ENCODE measurements at regions not wholly inside any gene's neighbourhood (a gene's known extent, or its start where the extent isn't known, plus 50 kb on each side); places are given as distances from the start of the nearest gene placed in this dataset.
A peak's percentile ranks its signal among the peaks of the same experiment; 100 is the strongest.

- Histone ChIP-seq H3K9me3 (ENCODE audit: low read length) (no peaks in the 10 kb centered on the region), H3K4me2 (ENCODE audit: low read depth, low read length) (no peak overlapping the region), H3K36me3 (replicated peaks in 1 of 2; ENCODE audit: control insufficient read depth in 1 of 2, insufficient read depth in 2 of 2, low read length in 2 of 2) (no peaks in the 10 kb centered on the region), H2AFZ (ENCODE audit: low read length) (no peak overlapping the region), H3K9ac (ENCODE audit: insufficient read depth, low read depth, low read length) (no peak overlapping the region), H3K27me3 (ENCODE audit: control insufficient read depth in 1 of 2, insufficient read depth in 2 of 2, low read length in 2 of 2) (0 out of 5 replicates have a peak, but pooled peaks cover 0 to 1% of the 10 kb centered on the region in 2 experiments), H3K4me1 (ENCODE audit: insufficient read depth, low read length) (no peaks in the 10 kb centered on the region), H3K4me3 (replicated peaks in 1 of 3; ENCODE audit: insufficient read depth in 1 of 3, low read depth in 2 of 3, low read length in 3 of 3) (no peak overlapping the region), H3K27ac (ENCODE audit: extremely low read length, insufficient read depth, low read length) (no peak overlapping the region), H3K79me2 (ENCODE audit: insufficient read depth, low read length) (no peaks in the 10 kb centered on the region), H4K20me1 (ENCODE audit: insufficient read depth, low read length) (no peaks in the 10 kb centered on the region)
- POLR2A ChIA-PET: no interaction called here
- no peak for FAIRE-seq
- no peak for DNase-seq (ENCODE audit: low spot score)
- TF ChIP-seq CENPT (CRISPR knock-in tag; IDR thresholded peaks at IDR 0.05; ENCODE audit: low read depth) (no peak), FOSL2 (CRISPR knock-in tag; IDR thresholded peaks at IDR 0.05) (no peak), GLMP (CRISPR knock-in tag; IDR thresholded peaks at IDR 0.05; ENCODE audit: borderline replicate concordance) (no peak)
- no peak for ATAC-seq
- intact Hi-C loops (cut with micrococcal nuclease; ENCODE audit: unreplicated experiment) (loop anchor here (1.0 kb wide), 1 partner anchor 282 kb away; no protein-coding TSS in a partner anchor), in situ Hi-C loops (cut with HindIII; ENCODE audit: extremely low pct_ligation_motif_present, low pct_unique_long_range_greater_than_20kb) (loop anchor here (5.0 kb wide), 1 partner anchor 284 kb away; no protein-coding TSS in a partner anchor)
- CTCF ChIA-PET (ENCODE audit: low intra/inter-chr PET ratio, low total read pairs): interaction anchor here (2.0 kb wide), 1 partner anchor 282 kb away, joined by 7 read pairs; no protein-coding TSS in a partner anchor
- 64% methylated on average over 6 of the region's 6 CpGs for WGBS (ENCODE audit: low lambda C conversion rate)
- BruUV-seq (replicated peaks): no TSS peak
These were observed 572.1 kb downstream of the ACTL7B start for GRCh38 chr9:108283696-108284095.

- Histone ChIP-seq H3K27me3 (ENCODE audit: control insufficient read depth in 1 of 2, insufficient read depth in 2 of 2, low read length in 2 of 2) (0 out of 5 replicates have a peak, but pooled peaks cover 0 to 1% of the 10 kb centered on the region in 2 experiments), H2AFZ (ENCODE audit: low read length) (no peak overlapping the region), H4K20me1 (ENCODE audit: insufficient read depth, low read length) (no peaks in the 10 kb centered on the region), H3K9me3 (ENCODE audit: low read length) (no peaks in the 10 kb centered on the region), H3K79me2 (ENCODE audit: insufficient read depth, low read length) (no peaks in the 10 kb centered on the region), H3K4me3 (replicated peaks in 1 of 3; ENCODE audit: insufficient read depth in 1 of 3, low read depth in 2 of 3, low read length in 3 of 3) (no peak overlapping the region), H3K4me2 (ENCODE audit: low read depth, low read length) (no peak overlapping the region), H3K36me3 (replicated peaks in 1 of 2; ENCODE audit: control insufficient read depth in 1 of 2, insufficient read depth in 2 of 2, low read length in 2 of 2) (no peaks in the 10 kb centered on the region), H3K9ac (ENCODE audit: insufficient read depth, low read depth, low read length) (no peak overlapping the region), H3K27ac (ENCODE audit: extremely low read length, insufficient read depth, low read length) (no peak overlapping the region), H3K4me1 (ENCODE audit: insufficient read depth, low read length) (no peaks in the 10 kb centered on the region)
- WGBS (ENCODE audit: low lambda C conversion rate): 14% methylated on average over 4 of the region's 4 CpGs
- CTCF ChIA-PET (ENCODE audit: low intra/inter-chr PET ratio, low total read pairs): interaction anchor here (2.0 kb wide), 1 partner anchor 283 kb away, joined by 7 read pairs; no protein-coding TSS in a partner anchor
- intact Hi-C loops (cut with micrococcal nuclease; ENCODE audit: unreplicated experiment): loop anchor here (1.0 kb wide), 1 partner anchor 282 kb away; no protein-coding TSS in a partner anchor
- 0 out of 2 replicates have a peak, but pooled peaks have one; percentile 12 for TF ChIP-seq CTCF (CRISPR knock-in tag; IDR thresholded peaks at IDR 0.05)
- no peak for TF ChIP-seq ZFP91 (CRISPR knock-in tag; IDR thresholded peaks at IDR 0.05; ENCODE audit: borderline replicate concordance)
- TF ChIP-seq STAG1 (CRISPR knock-in tag; IDR thresholded peaks at IDR 0.05): peak; percentile 21; the same call in 1 of the 2 replicates
- peak; percentile 6 for DNase-seq (ENCODE audit: low spot score)
- FAIRE-seq: no peak
- in situ Hi-C loops (cut with HindIII; ENCODE audit: extremely low pct_ligation_motif_present, low pct_unique_long_range_greater_than_20kb): loop anchor here (5.0 kb wide), 1 partner anchor 284 kb away; no protein-coding TSS in a partner anchor
- POLR2A ChIA-PET: no interaction called here
- no TSS peak for BruUV-seq (replicated peaks)
- no peak for ATAC-seq
These were observed 572.9 kb downstream of the ACTL7B start for GRCh38 chr9:108282872-108283271.

Measured in HepG2 (cell line).